ENCODE measurements at regions not wholly inside any gene's neighbourhood (a gene's known extent, or its start where the extent isn't known, plus 50 kb on each side); places are given as distances from the start of the nearest gene placed in this dataset.

DNA sequence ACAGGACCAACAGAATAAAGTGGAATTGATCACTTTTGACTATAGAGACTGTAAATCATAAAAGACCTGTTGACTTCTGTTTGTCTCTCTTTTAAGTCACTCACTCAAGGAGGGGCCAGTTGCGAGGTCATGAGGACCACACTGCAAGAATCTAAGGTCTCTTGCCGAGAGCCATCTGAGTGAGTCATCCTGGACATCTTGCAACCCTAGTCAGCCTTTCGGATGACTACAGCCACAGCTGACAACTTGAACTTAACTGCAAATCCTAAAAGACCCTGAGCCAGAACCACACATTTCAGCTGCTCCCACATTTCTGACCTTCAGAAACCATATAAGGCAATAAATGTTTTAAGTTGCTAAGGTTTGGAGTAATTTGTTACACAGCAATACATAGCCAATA, 129.7 kb upstream of the RAD23B start:
- TF ChIP-seq, protein P1, sequence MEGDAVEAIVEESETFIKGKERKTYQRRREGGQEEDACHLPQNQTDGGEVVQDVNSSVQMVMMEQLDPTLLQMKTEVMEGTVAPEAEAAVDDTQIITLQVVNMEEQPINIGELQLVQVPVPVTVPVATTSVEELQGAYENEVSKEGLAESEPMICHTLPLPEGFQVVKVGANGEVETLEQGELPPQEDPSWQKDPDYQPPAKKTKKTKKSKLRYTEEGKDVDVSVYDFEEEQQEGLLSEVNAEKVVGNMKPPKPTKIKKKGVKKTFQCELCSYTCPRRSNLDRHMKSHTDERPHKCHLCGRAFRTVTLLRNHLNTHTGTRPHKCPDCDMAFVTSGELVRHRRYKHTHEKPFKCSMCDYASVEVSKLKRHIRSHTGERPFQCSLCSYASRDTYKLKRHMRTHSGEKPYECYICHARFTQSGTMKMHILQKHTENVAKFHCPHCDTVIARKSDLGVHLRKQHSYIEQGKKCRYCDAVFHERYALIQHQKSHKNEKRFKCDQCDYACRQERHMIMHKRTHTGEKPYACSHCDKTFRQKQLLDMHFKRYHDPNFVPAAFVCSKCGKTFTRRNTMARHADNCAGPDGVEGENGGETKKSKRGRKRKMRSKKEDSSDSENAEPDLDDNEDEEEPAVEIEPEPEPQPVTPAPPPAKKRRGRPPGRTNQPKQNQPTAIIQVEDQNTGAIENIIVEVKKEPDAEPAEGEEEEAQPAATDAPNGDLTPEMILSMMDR (IDR thresholded peaks at IDR 0.05), result no peak
- no peak for TF ChIP-seq POLR2AphosphoS5 (IDR thresholded peaks at IDR 0.05)
